Tibial nerve (tissue), 4 donors: ENCODE measurements at regions not wholly inside any gene's neighbourhood (a gene's known extent, or its start where the extent isn't known, plus 50 kb on each side); places are given as distances from the start of the nearest gene placed in this dataset.

Experiments used
- DNase-seq, 2 donors: peaks; one replicate each; pipeline ENCODE4 v3.0.0-alpha.2; 2019; ENCODE audit warnings: low spot score in 2 of 2
- H3K27ac ChIP-seq, 4 donors: fragments of 200-600 bp; sonication (generic) in 3 of 4; one replicate each; pipeline ENCODE4 v1.5.1; 2017 to 2019; ENCODE audit warnings: mild to moderate bottlenecking in 1 of 4
- H3K27me3 ChIP-seq, 2 donors: fragments of 200-600 bp; sonication (generic) in 1 of 2; one replicate each; pipeline versions ENCODE4 v1.5.1 to v1.6.0; 2017 to 2019
- H3K36me3 ChIP-seq, 3 donors: fragments of 200-600 bp; sonication (generic); one replicate each; pipeline ENCODE4 v1.5.1; 2018 to 2019
- H3K4me1 ChIP-seq, 4 donors: fragments of 200-600 bp; sonication (generic) in 3 of 4; one replicate each; pipeline ENCODE4 v1.5.1; 2017 to 2019
- H3K4me3 ChIP-seq, 4 donors: fragments of 200-600 bp; sonication (generic) in 3 of 4; one replicate each; pipeline ENCODE4 v1.5.1; 2017 to 2019; ENCODE audit warnings: mild to moderate bottlenecking in 1 of 4, moderate library complexity in 1 of 4
- H3K9me3 ChIP-seq, 4 donors: fragments of 200-600 bp; sonication (generic) in 3 of 4; one replicate each; pipeline ENCODE4 v1.5.1; 2017 to 2019
- CTCF ChIP-seq, 5 experiments: fragments of 200-600 bp in 3 of 5; fragments of 450-650 bp in 2 of 5; sonication (generic) in 3 of 5; IDR thresholded peaks; one replicate each; pipeline ENCODE4 v1.5.1; 2016 to 2019; ENCODE audit warnings: antibody characterized with exemption in 5 of 5, mild to moderate bottlenecking in 3 of 5, moderate library complexity in 2 of 5
- EP300 ChIP-seq, 2 donors: sonication (generic); formaldehyde crosslinking; IDR thresholded peaks; one replicate each; pipeline ENCODE4 v1.6.1; 2017; ENCODE audit warnings: antibody characterized with exemption in 2 of 2, mild to moderate bottlenecking in 1 of 2
- POLR2A ChIP-seq, 2 donors: fragments of 450-650 bp; IDR thresholded peaks; one replicate each; pipeline ENCODE4 v1.6.1; 2017; ENCODE audit warnings: antibody characterized with exemption in 2 of 2, mild to moderate bottlenecking in 2 of 2, moderate library complexity in 2 of 2
- WGBS, 2 donors: methylation state at CpG; one replicate each; pipeline ENCODE4 v1.1.5; 2018; 5-methylcytosine and 5-hydroxymethylcytosine counted together

GRCh38 chr3:30372837-30373236 is 233.6 kb upstream of the TGFBR2 start:
- WGBS, 2 donors, result 30 to 46% methylated on average over 3 of the region's 3 CpGs
- Histone ChIP-seq H3K9me3 (no peaks in the 10 kb centered on the region), H3K4me1 (peaks cover 0 to 27% (median 0%) of the 10 kb centered on the region in 4 donors), H3K36me3 (no peaks in the 10 kb centered on the region), H3K4me3 (no peak overlapping the region), H3K27me3 (no peaks in the 10 kb centered on the region), H3K27ac (peak overlapping the region in 2 of 4 donors; percentile 28 to 77)
- no peak for DNase-seq
- no peak for TF ChIP-seq EP300 (IDR thresholded peaks at IDR 0.05)
- no peak for TF ChIP-seq CTCF (IDR thresholded peaks at IDR 0.05)
- no peak for TF ChIP-seq POLR2A (IDR thresholded peaks at IDR 0.05)

- Histone ChIP-seq H3K27me3 (no peaks in the 10 kb centered on the region), H3K4me1 (no peaks in the 10 kb centered on the region), H3K9me3 (peaks cover 0 to 4% (median 0%) of the 10 kb centered on the region in 4 donors), H3K4me3 (no peak overlapping the region), H3K36me3 (no peaks in the 10 kb centered on the region), H3K27ac (no peak overlapping the region)
- no peak for TF ChIP-seq POLR2A (IDR thresholded peaks at IDR 0.05)
- no peak for TF ChIP-seq EP300 (IDR thresholded peaks at IDR 0.05)
- no peak for TF ChIP-seq CTCF (IDR thresholded peaks at IDR 0.05)
- no peak for DNase-seq
- 92 to 95% methylated on average over 2 of the region's 2 CpGs for WGBS, 2 donors
Observed at GRCh38 chr3:30384546-30385072, 221.8 kb upstream of the TGFBR2 start.

GRCh38 chr3:30393079-30393478 is 213.3 kb upstream of the TGFBR2 start:
- no peak for TF ChIP-seq POLR2A (IDR thresholded peaks at IDR 0.05)
- TF ChIP-seq CTCF (IDR thresholded peaks at IDR 0.05), result no peak
- no peak for TF ChIP-seq EP300 (IDR thresholded peaks at IDR 0.05)
- 89% methylated on average over 4 of the region's 4 CpGs for WGBS, 2 donors
- H3K27me3 ChIP-seq, result no peaks in the 10 kb centered on the region

GRCh38 chr3:30397030-30397429 is 209.4 kb upstream of the TGFBR2 start:
- WGBS, 2 donors, result 83 to 94% methylated on average over 1 of the region's 1 CpG
- DNase-seq, result no peak
- Histone ChIP-seq H3K27ac (no peak overlapping the region), H3K36me3 (no peaks in the 10 kb centered on the region), H3K27me3 (no peaks in the 10 kb centered on the region), H3K4me3 (no peak overlapping the region), H3K9me3 (no peaks in the 10 kb centered on the region), H3K4me1 (peaks cover 0 to 19% (median 2%) of the 10 kb centered on the region in 4 donors)
- TF ChIP-seq CTCF (IDR thresholded peaks at IDR 0.05), result no peak
- no peak for TF ChIP-seq POLR2A (IDR thresholded peaks at IDR 0.05)
- TF ChIP-seq EP300 (IDR thresholded peaks at IDR 0.05), result no peak

More at GRCh38 chr3:30393079-30393478, 213.3 kb upstream of the TGFBR2 start:
- no peak for DNase-seq
- Histone ChIP-seq H3K4me3 (no peak overlapping the region), H3K36me3 (no peaks in the 10 kb centered on the region), H3K9me3 (no peaks in the 10 kb centered on the region), H3K4me1 (no peaks in the 10 kb centered on the region), H3K27ac (no peak overlapping the region)

GRCh38 chr3:30399394-30400181 is 206.8 kb upstream of the TGFBR2 start:
- H3K27me3 ChIP-seq, result no peaks in the 10 kb centered on the region
- no peaks in the 10 kb centered on the region for H3K9me3 ChIP-seq
- 78 to 84% methylated on average over 2 of the region's 2 CpGs for WGBS, 2 donors
- TF ChIP-seq CTCF (IDR thresholded peaks at IDR 0.05) (no peak), EP300 (IDR thresholded peaks at IDR 0.05) (no peak), POLR2A (IDR thresholded peaks at IDR 0.05) (no peak)
- H3K4me1 ChIP-seq, result peaks cover 0 to 28% (median 2%) of the 10 kb centered on the region in 4 donors
- no peaks in the 10 kb centered on the region for H3K36me3 ChIP-seq
- H3K27ac ChIP-seq, result no peak overlapping the region
- no peak overlapping the region for H3K4me3 ChIP-seq
- no peak for DNase-seq
